BJ (cell line): ENCODE measurements at regions not wholly inside any gene's neighbourhood (a gene's known extent, or its start where the extent isn't known, plus 50 kb on each side); places are given as distances from the start of the nearest gene placed in this dataset.

Experiments used
- CTCF ChIA-PET: fragments of 350-600 bp; formaldehyde crosslinking; extraction: SDS; loops from one replicate; lab custom pipeline; 2021; ENCODE audit warnings: antibody characterized with exemption, inconsistent platforms; lab: Yijun Ruan, JAX
- POLR2A ChIA-PET: fragments of 300-600 bp; sonication (Branson Sonifier 250); formaldehyde crosslinking; extraction: SDS; loops from one replicate; lab custom pipeline; 2021; ENCODE audit warnings: antibody characterized with exemption; lab: Charles Lee
- DNase-seq: peaks from one replicate; pipeline ENCODE4 v3.0.0-alpha.2; 2011; ENCODE audit warnings: low read depth
- H3K27me3 ChIP-seq: 2 replicates; pipeline ENCODE4 v1.6.0; 2011; ENCODE audit warnings: low read length; ENCODE audit not compliant: control insufficient read depth, insufficient read depth
- H3K36me3 ChIP-seq: 2 replicates; pipeline ENCODE4 v1.5.1; 2011; ENCODE audit warnings: low read length; ENCODE audit not compliant: control insufficient read depth, insufficient read depth
- H3K4me3 ChIP-seq: 2 replicates; pipeline ENCODE4 v1.5.1; 2011; ENCODE audit warnings: low read depth, mild to moderate bottlenecking, control low read depth, low read length
- CTCF ChIP-seq: IDR thresholded peaks from 2 replicates; pipeline ENCODE4 v1.5.1; 2011; ENCODE audit warnings: low read depth, mild to moderate bottlenecking, control low read depth, inconsistent platforms, low read length, moderate library complexity; ENCODE audit not compliant: insufficient read depth

- CTCF ChIA-PET = interaction anchor here (0.6 kb wide), 1 partner anchor 9 kb away, joined by 3 read pairs; no protein-coding TSS in a partner anchor
- TF ChIP-seq CTCF = no peak
- H3K36me3 ChIP-seq = no peaks in the 10 kb centered on the region
- no peak for DNase-seq
- POLR2A ChIA-PET = no interaction called here
- H3K4me3 ChIP-seq = no peak overlapping the region
- no peaks in the 10 kb centered on the region for H3K27me3 ChIP-seq
Observed at GRCh38 chr1:5381491-5381890, 610.7 kb downstream of the NPHP4 start.

GRCh38 chr1:5379176-5379759 lies 613.0 kb downstream of the NPHP4 start:
- no peaks in the 10 kb centered on the region for H3K36me3 ChIP-seq
- CTCF ChIA-PET = no interaction called here
- no peak for TF ChIP-seq CTCF
- no peak overlapping the region for H3K4me3 ChIP-seq
- DNase-seq = no peak
- POLR2A ChIA-PET = no interaction called here
- no peaks in the 10 kb centered on the region for H3K27me3 ChIP-seq

- H3K36me3 ChIP-seq = no peaks in the 10 kb centered on the region
- no peak for DNase-seq
- no peaks in the 10 kb centered on the region for H3K27me3 ChIP-seq
- ChIA-PET CTCF (no interaction called here), POLR2A (no interaction called here)
- TF ChIP-seq CTCF = no peak
- no peak overlapping the region for H3K4me3 ChIP-seq
Observed at GRCh38 chr1:5376538-5377247, 615.5 kb downstream of the NPHP4 start.

- CTCF ChIA-PET = no interaction called here
- no peak for DNase-seq
- POLR2A ChIA-PET = no interaction called here
- TF ChIP-seq CTCF = no peak
- H3K4me3 ChIP-seq = no peak overlapping the region
- no peaks in the 10 kb centered on the region for H3K27me3 ChIP-seq
- H3K36me3 ChIP-seq = no peaks in the 10 kb centered on the region
Observed at GRCh38 chr1:5375481-5375880, 616.7 kb downstream of the NPHP4 start.

GRCh38 chr1:5374192-5374591 lies 618.0 kb downstream of the NPHP4 start:
- TF ChIP-seq CTCF = no peak
- CTCF ChIA-PET = no interaction called here
- no peak for DNase-seq
- POLR2A ChIA-PET = no interaction called here
- H3K36me3 ChIP-seq = no peaks in the 10 kb centered on the region
- no peak overlapping the region for H3K4me3 ChIP-seq
- no peaks in the 10 kb centered on the region for H3K27me3 ChIP-seq
